HL-60 (cell line): ENCODE measurements at regions not wholly inside any gene's neighbourhood (a gene's known extent, or its start where the extent isn't known, plus 50 kb on each side); places are given as distances from the start of the nearest gene placed in this dataset.

Experiments
- DNase-seq, 2 experiments: peaks; one replicate each; pipeline ENCODE4 v3.0.0-alpha.2; 2010 to 2020; ENCODE audit warnings: low read depth in 1 of 2, low spot score in 1 of 2
- H3K27ac ChIP-seq: fragments of 250-450 bp; sonication (Bioruptor Pico); replicated peaks from 2 replicates; pipeline ENCODE4 v1.5.1; 2020; ENCODE audit warnings: mild to moderate bottlenecking, moderate library complexity
- H3K27me3 ChIP-seq: fragments of 250-450 bp; sonication (Bioruptor Pico); 2 replicates; pipeline ENCODE4 v1.5.1; 2021; ENCODE audit warnings: mild to moderate bottlenecking, moderate library complexity; ENCODE audit not compliant: insufficient read depth, poor library complexity, severe bottlenecking
- H3K4me3 ChIP-seq: replicated peaks from 2 replicates; pipeline ENCODE4 v1.5.1; 2011; ENCODE audit warnings: mild to moderate bottlenecking, control low read depth, low read length; ENCODE audit not compliant: insufficient read depth
- GABPA ChIP-seq: IDR thresholded peaks from 2 replicates; pipeline ENCODE4 v1.6.1; 2012; ENCODE audit warnings: low read depth
- POLR2AphosphoS5 ChIP-seq: IDR thresholded peaks from 2 replicates; pipeline ENCODE4 v1.6.1; 2012; ENCODE audit warnings: low read depth
- SPI1 ChIP-seq: IDR thresholded peaks from 2 replicates; pipeline ENCODE4 v1.6.1; 2012; ENCODE audit warnings: low read depth, mild to moderate bottlenecking, borderline replicate concordance
- TF ChIP-seq, protein P1 (sequence below): IDR thresholded peaks from one replicate; pipeline ENCODE4 v1.5.1; 2011; ENCODE audit warnings: low read length, control low read depth, inconsistent platforms; ENCODE audit not compliant: insufficient read depth
- TF ChIP-seq, protein P2 (sequence below): IDR thresholded peaks from 2 replicates; pipeline ENCODE4 v1.6.1; 2012; ENCODE audit warnings: low read depth; ENCODE audit not compliant: insufficient replicate concordance

DNA sequence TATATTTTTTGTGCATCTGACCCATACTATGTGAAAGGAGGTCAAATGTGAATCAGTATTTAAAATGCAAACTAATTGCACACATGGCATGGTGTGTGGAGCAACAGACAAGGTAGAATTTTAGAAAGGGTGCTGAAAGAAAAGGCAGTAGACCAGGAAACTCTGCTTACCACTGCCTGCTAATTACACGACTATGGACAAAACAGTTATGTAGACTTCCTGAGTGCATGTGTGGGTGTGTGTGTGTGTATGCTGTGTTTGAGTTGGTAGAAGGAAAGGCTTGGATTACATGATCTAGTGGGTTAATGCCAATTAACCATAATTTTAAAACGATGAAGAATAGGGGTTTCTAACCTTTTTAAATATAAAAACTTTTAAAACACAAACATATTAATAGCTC, 349.9 kb downstream of the SH3GL2 start:
- Histone ChIP-seq H3K27ac (no peak overlapping the region), H3K27me3 (no peaks in the 10 kb centered on the region), H3K4me3 (no peak overlapping the region)
- DNase-seq = no peak
- TF ChIP-seq GABPA (no peak), SPI1 (no peak), POLR2AphosphoS5 (no peak)
- TF ChIP-seq, protein P1, sequence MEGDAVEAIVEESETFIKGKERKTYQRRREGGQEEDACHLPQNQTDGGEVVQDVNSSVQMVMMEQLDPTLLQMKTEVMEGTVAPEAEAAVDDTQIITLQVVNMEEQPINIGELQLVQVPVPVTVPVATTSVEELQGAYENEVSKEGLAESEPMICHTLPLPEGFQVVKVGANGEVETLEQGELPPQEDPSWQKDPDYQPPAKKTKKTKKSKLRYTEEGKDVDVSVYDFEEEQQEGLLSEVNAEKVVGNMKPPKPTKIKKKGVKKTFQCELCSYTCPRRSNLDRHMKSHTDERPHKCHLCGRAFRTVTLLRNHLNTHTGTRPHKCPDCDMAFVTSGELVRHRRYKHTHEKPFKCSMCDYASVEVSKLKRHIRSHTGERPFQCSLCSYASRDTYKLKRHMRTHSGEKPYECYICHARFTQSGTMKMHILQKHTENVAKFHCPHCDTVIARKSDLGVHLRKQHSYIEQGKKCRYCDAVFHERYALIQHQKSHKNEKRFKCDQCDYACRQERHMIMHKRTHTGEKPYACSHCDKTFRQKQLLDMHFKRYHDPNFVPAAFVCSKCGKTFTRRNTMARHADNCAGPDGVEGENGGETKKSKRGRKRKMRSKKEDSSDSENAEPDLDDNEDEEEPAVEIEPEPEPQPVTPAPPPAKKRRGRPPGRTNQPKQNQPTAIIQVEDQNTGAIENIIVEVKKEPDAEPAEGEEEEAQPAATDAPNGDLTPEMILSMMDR = no peak
- TF ChIP-seq, protein P2, sequence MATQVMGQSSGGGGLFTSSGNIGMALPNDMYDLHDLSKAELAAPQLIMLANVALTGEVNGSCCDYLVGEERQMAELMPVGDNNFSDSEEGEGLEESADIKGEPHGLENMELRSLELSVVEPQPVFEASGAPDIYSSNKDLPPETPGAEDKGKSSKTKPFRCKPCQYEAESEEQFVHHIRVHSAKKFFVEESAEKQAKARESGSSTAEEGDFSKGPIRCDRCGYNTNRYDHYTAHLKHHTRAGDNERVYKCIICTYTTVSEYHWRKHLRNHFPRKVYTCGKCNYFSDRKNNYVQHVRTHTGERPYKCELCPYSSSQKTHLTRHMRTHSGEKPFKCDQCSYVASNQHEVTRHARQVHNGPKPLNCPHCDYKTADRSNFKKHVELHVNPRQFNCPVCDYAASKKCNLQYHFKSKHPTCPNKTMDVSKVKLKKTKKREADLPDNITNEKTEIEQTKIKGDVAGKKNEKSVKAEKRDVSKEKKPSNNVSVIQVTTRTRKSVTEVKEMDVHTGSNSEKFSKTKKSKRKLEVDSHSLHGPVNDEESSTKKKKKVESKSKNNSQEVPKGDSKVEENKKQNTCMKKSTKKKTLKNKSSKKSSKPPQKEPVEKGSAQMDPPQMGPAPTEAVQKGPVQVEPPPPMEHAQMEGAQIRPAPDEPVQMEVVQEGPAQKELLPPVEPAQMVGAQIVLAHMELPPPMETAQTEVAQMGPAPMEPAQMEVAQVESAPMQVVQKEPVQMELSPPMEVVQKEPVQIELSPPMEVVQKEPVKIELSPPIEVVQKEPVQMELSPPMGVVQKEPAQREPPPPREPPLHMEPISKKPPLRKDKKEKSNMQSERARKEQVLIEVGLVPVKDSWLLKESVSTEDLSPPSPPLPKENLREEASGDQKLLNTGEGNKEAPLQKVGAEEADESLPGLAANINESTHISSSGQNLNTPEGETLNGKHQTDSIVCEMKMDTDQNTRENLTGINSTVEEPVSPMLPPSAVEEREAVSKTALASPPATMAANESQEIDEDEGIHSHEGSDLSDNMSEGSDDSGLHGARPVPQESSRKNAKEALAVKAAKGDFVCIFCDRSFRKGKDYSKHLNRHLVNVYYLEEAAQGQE = no peak

DNA sequence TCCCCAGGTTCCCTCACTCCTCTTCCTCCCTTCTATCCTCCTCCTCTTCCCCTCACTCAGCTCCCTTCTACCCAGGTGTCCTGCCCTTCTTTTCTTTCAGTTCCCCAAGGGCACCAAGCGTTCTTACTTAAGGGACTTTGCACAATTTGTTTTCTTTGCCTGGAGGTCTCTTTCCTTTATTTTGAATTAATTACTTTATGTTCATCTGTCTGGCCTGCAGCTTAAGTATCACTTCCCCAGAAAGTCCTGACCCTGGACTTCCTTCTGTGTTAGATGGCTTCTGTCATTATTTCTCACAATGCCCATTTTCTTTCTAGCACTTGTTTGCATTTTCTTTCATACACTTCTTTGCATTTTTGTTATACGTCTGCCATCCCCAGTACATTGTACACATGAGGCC, 350.6 kb downstream of the SH3GL2 start:
- TF ChIP-seq, protein P2 = no peak
- no peak for TF ChIP-seq SPI1
- Histone ChIP-seq H3K27ac (no peak overlapping the region), H3K4me3 (no peak overlapping the region), H3K27me3 (no peaks in the 10 kb centered on the region)
- DNase-seq = no peak

DNA sequence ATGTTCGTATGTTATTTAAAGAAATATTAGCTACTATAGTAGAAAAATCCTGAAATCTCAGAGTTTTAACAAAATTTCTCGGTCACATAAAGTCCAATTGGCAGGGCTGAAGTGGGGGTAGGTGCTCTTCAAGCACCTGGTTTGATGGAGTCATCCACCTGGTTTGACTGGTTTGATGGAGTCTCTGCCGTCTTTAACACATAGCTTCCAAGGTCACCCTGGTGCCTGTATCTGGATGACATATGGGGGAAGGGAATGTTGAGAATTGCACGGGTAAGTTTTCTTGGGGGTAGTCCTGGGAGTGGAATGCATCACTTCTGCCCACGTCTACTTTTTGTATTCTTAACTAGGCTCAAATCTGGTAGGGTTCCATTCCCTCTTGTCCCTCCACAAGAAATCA, 351.2 kb downstream of the SH3GL2 start:
- Histone ChIP-seq H3K4me3 (no peak overlapping the region), H3K27ac (no peak overlapping the region), H3K27me3 (no peaks in the 10 kb centered on the region)
- no peak for DNase-seq
- TF ChIP-seq, protein P2 = no peak
- TF ChIP-seq, protein P1 = no peak
- no peak for TF ChIP-seq GABPA
- TF ChIP-seq POLR2AphosphoS5 = no peak
- TF ChIP-seq SPI1 = no peak

DNA sequence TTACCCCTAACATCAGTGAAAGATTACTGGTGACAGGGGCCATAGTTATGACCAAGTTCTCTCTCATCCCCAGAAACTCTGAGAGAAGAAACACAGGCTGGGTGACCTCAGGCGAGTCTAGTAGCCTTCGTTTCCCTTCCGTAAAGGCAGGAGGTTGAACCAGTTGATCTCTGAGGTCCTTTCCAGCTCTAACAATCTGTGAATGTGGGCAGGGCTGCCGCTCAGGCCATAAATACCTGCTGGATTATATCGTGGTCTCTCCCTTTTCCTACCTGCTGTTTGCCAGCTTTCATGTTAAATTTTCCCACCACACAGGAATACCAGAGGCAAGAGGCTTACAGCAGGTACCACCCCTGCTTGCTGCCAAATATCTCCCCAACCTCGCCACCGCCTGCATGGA, 357.5 kb downstream of the SH3GL2 start:
- TF ChIP-seq, protein P2 = no peak
- TF ChIP-seq POLR2AphosphoS5 (no peak), GABPA (no peak), SPI1 (no peak)
- TF ChIP-seq, protein P1 = no peak
- H3K27ac ChIP-seq = no peak overlapping the region
- H3K4me3 ChIP-seq = no peak overlapping the region
- no peaks in the 10 kb centered on the region for H3K27me3 ChIP-seq
- no peak for DNase-seq
